OCI-LY7 (cell line): ENCODE measurements at regions not wholly inside any gene's neighbourhood (a gene's known extent, or its start where the extent isn't known, plus 50 kb on each side); places are given as distances from the start of the nearest gene placed in this dataset.

Experiments
- BruUV-seq: library from RNA; stranded (reverse); fragments of 400-500 nt; replicated peaks from 2 replicates; lab custom pipeline; 2021; lab: Mats Ljungman, UMichigan
- CTCF ChIA-PET: fragments of 300-600 bp; sonication (Branson Sonifier 250); formaldehyde crosslinking; loops from one replicate; lab custom pipeline; 2022; ENCODE audit warnings: antibody characterized with exemption; ENCODE audit not compliant: unreplicated experiment; lab: Charles Lee
- POLR2A ChIA-PET: fragments of 300-600 bp; sonication (Branson Sonifier 250); formaldehyde crosslinking; loops from one replicate; lab custom pipeline; 2022; ENCODE audit warnings: antibody characterized with exemption; lab: Charles Lee
- DNase-seq: peaks from one replicate; pipeline ENCODE4 v3.0.0-alpha.2; 2015; ENCODE audit warnings: low spot score
- H2AFZ ChIP-seq: fragments of 200-600 bp; sonication (generic), shearing (Covaris generic); 2 replicates; pipeline ENCODE4 v1.6.1; 2014; ENCODE audit warnings: mild to moderate bottlenecking, antibody characterized with exemption, low read length, moderate library complexity
- H3K27ac ChIP-seq: fragments of 200-600 bp; sonication (generic); 2 replicates; pipeline ENCODE4 v1.5.1; 2014; ENCODE audit warnings: mixed run types, low read depth, mild to moderate bottlenecking, moderate library complexity, low read length, inconsistent platforms; ENCODE audit not compliant: poor library complexity, severe bottlenecking
- H3K36me3 ChIP-seq: fragments of 200-600 bp; sonication (generic); 2 replicates; pipeline ENCODE4 v1.6.1; 2014; ENCODE audit warnings: mild to moderate bottlenecking, antibody characterized with exemption, low read length, moderate library complexity, mixed read lengths; ENCODE audit not compliant: insufficient read depth
- H3K4me1 ChIP-seq: fragments of 200-600 bp; sonication (generic); 2 replicates; pipeline ENCODE4 v1.5.1; 2014; ENCODE audit warnings: mild to moderate bottlenecking, low read length; ENCODE audit not compliant: insufficient read depth, poor library complexity, severe bottlenecking
- H3K4me2 ChIP-seq: fragments of 200-600 bp; sonication (generic); 2 replicates; pipeline ENCODE4 v1.6.1; 2014; ENCODE audit warnings: mild to moderate bottlenecking, low read length
- H3K4me3 ChIP-seq: fragments of 200-600 bp; sonication (generic); 2 replicates; pipeline ENCODE4 v1.5.1; 2014; ENCODE audit warnings: mild to moderate bottlenecking, low read depth, low read length; ENCODE audit not compliant: poor library complexity, severe bottlenecking
- H3K79me2 ChIP-seq: fragments of 200-600 bp; sonication (generic); 2 replicates; pipeline ENCODE4 v1.6.1; 2016; ENCODE audit warnings: low read depth, mild to moderate bottlenecking, low read length, moderate library complexity, mixed read lengths; ENCODE audit not compliant: insufficient read depth
- H3K9me2 ChIP-seq: fragments of 200-600 bp; sonication (generic); 2 replicates; pipeline ENCODE4 v1.6.1; 2016; ENCODE audit warnings: mild to moderate bottlenecking, low read length, mixed read lengths; ENCODE audit not compliant: insufficient read depth
- H3K9me3 ChIP-seq: fragments of 200-600 bp; sonication (generic); 2 replicates; pipeline ENCODE4 v1.6.1; 2014; ENCODE audit warnings: mild to moderate bottlenecking, mixed run types, low read length, mixed read lengths
- H4K20me1 ChIP-seq: fragments of 200-600 bp; sonication (generic); 2 replicates; pipeline ENCODE4 v1.6.1; 2014; ENCODE audit warnings: mild to moderate bottlenecking, antibody characterized with exemption, low read length, moderate library complexity, mixed read lengths; ENCODE audit not compliant: insufficient read depth
- CTCF ChIP-seq: fragments of 200-600 bp; sonication (generic); conservative IDR thresholded peaks from 2 replicates; pipeline ENCODE4 v1.5.1; 2014; ENCODE audit warnings: mild to moderate bottlenecking, antibody characterized with exemption, low read length, moderate library complexity, mixed read lengths
- EZH2phosphoT487 ChIP-seq: fragments of 200-600 bp; sonication (generic); IDR thresholded peaks from 2 replicates; pipeline ENCODE4 v1.6.1; 2018; ENCODE audit warnings: low read depth, borderline replicate concordance, mild to moderate bottlenecking, mixed run types, antibody characterized with exemption, low read length, moderate library complexity, mixed read lengths
- intact Hi-C: fragments of 100-400 bp; cut with micrococcal nuclease; formaldehyde crosslinking; loops from one replicate; pipeline ENCODE4 v1.10.0; 2022; ENCODE audit not compliant: unreplicated experiment

GRCh38 chr11:71114124-71114851 lies 138.1 kb downstream of the SHANK2 start:
- H3K9me3 ChIP-seq: no peaks in the 10 kb centered on the region
- H3K27ac ChIP-seq: no peak overlapping the region
- no peak overlapping the region for H3K4me3 ChIP-seq
- intact Hi-C loops: no loop called here
- no peaks in the 10 kb centered on the region for H3K4me1 ChIP-seq
- POLR2A ChIA-PET: no interaction called here
- H3K9me2 ChIP-seq: no peaks in the 10 kb centered on the region
- TF ChIP-seq CTCF (no peak), EZH2phosphoT487 (no peak)
- H3K36me3 ChIP-seq: no peaks in the 10 kb centered on the region
- H3K79me2 ChIP-seq: no peaks in the 10 kb centered on the region
- H2AFZ ChIP-seq: no peak overlapping the region
- no TSS peak for BruUV-seq
- peak; percentile 12 for DNase-seq
- H3K4me2 ChIP-seq: no peak overlapping the region
- CTCF ChIA-PET: no interaction called here
- no peaks in the 10 kb centered on the region for H4K20me1 ChIP-seq

GRCh38 chr11:71112990-71113389 lies 139.4 kb downstream of the SHANK2 start:
- ChIA-PET POLR2A (interaction anchor here (0.5 kb wide), 1 partner anchor 55 kb away, joined by 4 read pairs; no protein-coding TSS in a partner anchor), CTCF (no interaction called here)
- intact Hi-C loops: no loop called here
- DNase-seq: no peak
- Histone ChIP-seq H2AFZ (no peak overlapping the region), H3K36me3 (no peaks in the 10 kb centered on the region), H3K4me2 (no peak overlapping the region), H3K27ac (no peak overlapping the region), H3K4me1 (no peaks in the 10 kb centered on the region), H3K79me2 (no peaks in the 10 kb centered on the region), H3K4me3 (no peak overlapping the region), H4K20me1 (no peaks in the 10 kb centered on the region), H3K9me3 (no peaks in the 10 kb centered on the region), H3K9me2 (no peaks in the 10 kb centered on the region)
- TF ChIP-seq CTCF: no peak
- TF ChIP-seq EZH2phosphoT487: no peak
- no TSS peak for BruUV-seq

GRCh38 chr11:71112454-71112853 lies 139.9 kb downstream of the SHANK2 start:
- Histone ChIP-seq H2AFZ (no peak overlapping the region), H3K36me3 (no peaks in the 10 kb centered on the region), H4K20me1 (no peaks in the 10 kb centered on the region), H3K27ac (no peak overlapping the region), H3K9me2 (no peaks in the 10 kb centered on the region), H3K9me3 (no peaks in the 10 kb centered on the region), H3K79me2 (no peaks in the 10 kb centered on the region), H3K4me2 (no peak overlapping the region), H3K4me3 (no peak overlapping the region), H3K4me1 (no peaks in the 10 kb centered on the region)
- no TSS peak for BruUV-seq
- DNase-seq: no peak
- intact Hi-C loops: no loop called here
- CTCF ChIA-PET: no interaction called here
- TF ChIP-seq EZH2phosphoT487 (no peak), CTCF (no peak)
- POLR2A ChIA-PET: no interaction called here
